Activated T-cell treated with anti-CD3 and anti-CD28 coated beads, Interleukin-2, amount 50 U/mL, for 48 hours (primary cell): ENCODE measurements at regions not wholly inside any gene's neighbourhood (a gene's known extent, or its start where the extent isn't known, plus 50 kb on each side); places are given as distances from the start of the nearest gene placed in this dataset.

Experiments used
- DNase-seq, 2 experiments: peaks; one replicate each; pipeline ENCODE4 v3.0.0-alpha.2; 2020

- DNase-seq = no peak
These were observed 52.6 kb upstream of the KATNAL1 start for GRCh38 chr13:30359991-30360390.

- no peak for DNase-seq
These were observed 53.2 kb upstream of the KATNAL1 start for GRCh38 chr13:30360586-30360985.

DNA sequence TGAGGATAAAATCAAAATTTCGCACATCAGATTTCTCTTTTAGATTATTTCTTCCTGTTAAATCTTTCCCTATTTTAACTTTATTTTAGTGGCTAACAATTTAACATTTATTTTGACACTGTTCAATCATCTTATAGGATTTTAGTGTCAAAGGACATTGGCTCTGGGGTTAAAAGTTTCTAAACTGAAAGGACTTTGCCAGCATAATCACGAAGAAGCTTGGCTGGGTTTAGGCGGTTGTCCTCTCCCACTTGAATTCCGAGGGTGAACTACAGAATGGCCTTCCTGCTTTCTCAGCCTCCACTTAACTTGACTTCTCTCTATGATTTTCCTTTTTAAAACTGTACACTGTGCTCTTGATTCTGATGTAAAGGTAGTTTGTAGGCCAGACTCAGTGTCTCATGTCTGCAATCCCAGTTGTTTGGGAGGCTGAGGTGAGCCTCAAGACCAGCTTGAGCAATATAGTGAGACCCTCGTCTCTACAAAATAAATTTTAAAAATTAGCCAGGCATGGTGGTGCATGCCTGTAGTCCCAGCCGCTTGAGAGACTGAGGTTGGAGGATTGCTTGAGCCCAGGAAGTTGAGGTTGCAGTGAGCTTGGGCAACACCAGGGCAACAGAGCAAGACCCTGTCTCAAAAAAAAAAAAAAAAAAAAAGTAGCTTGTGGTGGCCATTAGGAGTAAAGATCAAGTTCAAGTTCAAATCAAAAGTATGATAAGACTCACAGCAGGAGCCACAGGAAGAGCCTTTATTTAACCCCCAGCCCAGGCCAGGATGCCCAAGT, 54.8 kb upstream of the KATNAL1 start:
- DNase-seq = no peak

GRCh38 chr13:30362869-30363268, 55.5 kb upstream of the KATNAL1 start:
- no peak for DNase-seq

DNA sequence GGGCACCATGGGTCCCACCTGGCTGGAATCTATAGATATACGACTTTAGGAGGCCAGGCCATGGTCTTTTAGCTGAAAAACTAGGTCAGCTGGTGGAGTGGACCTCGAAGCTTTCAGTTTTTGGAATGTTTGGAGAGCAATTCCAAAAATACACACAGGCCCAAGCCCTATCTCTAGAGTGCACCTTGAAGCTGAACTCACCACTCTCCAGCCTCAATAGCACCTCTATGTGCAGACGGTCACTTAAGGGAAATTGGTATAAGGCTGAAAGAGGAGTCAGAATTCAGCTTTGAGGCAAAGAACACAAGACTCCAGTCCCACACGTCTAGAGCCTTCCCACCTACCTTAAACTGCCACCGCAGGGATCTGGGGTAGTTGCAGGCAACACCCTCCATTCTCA, 56.4 kb upstream of the KATNAL1 start:
- no peak for DNase-seq

DNA sequence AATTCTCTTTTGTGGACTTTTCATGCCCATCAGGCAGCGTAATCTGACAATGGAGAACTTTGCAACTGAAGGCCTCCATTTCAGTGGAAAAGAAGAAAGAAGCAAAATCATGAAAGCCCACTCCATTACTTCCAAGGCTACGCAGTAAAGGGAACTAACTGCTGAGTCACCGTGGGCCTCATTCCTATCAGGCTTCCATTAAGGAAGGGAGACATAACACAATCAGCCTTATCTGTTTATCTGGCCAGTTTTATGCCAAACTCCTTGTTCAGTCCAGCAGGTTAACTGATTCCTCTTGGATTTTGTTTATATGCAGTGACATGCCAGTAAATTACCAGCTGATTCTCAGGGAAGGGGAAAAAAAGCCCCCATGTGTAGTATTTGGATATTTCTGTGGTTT, 56.8 kb upstream of the KATNAL1 start:
- DNase-seq = no peak

DNA sequence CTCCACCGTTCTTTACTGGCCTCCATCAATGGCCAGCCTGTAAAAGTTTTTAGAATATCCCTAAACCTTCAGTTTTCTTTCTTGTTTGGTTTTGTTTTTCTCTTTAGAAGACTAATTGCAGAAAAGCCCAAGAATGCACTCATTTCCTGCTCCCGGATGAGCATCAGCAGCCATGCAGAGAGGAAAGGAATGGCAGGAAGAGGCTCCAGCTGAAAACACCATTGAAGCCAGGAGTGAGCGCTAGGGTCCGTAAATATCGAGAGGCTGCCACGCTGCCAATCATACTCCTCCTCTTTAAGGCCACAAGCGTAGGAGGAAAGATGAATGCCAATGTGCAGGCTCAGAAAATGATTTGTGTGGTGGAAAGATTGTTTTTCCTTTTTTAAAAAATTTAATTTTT, 57.4 kb upstream of the UBE2L5 start:
- DNase-seq = no peak

DNA sequence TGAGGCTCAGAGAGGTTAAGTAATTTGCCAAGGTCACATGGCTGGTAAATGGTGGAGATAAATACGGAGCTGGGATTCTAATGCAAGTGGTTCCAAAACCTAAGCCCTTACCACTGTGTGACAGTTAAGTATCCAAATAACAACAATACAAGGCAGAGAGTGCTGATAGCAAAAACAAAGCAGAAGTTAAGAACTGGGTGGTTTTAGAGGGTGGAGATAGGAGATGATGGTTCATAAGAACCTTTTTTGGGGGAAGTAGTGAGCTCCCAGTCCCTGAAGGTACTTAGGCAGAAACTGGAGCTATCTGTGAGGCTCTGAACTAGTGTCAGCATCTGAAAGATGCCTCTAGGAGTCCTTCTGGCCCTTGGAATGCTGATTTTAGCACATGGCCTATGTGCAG, 56.2 kb upstream of the UBE2L5 start:
- no peak for DNase-seq

- no peak for DNase-seq
These were observed 55.0 kb upstream of the UBE2L5 start for GRCh38 chr13:30367296-30367695.

- DNase-seq = no peak
These were observed 52.1 kb upstream of the UBE2L5 start for GRCh38 chr13:30370146-30370545.

DNA sequence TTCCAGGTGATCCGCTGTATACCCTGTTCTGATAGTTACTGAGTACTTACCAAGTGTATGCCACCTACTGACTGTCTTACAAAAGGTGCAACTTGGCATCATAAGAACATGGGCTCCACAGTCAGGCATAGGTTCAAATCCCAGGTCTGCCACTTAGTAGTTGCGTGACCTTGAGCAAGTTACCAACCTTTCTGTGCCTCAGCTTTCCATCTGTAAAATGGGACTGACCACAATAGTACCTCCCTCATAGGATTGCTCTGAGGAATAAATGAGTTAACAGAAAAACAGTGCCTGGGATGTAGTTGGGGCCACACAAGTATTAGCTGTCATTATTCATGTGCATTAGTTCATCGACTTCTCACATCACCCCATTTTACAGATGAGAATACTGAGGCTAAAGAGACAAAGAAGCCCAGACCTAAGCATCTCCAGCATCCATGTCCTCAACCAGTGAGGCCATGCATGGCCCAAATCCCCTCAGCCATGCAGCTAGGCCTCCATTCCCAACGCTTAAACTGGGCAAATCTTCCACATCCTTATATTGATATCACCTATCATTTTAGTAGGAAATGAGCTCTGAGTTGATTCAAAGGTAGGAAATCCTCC, 51.3 kb upstream of the UBE2L5 start:
- no peak for DNase-seq

- DNase-seq = peak; percentile 71 to 76
These were observed 50.5 kb upstream of the UBE2L5 start for GRCh38 chr13:30371649-30372265.
